Upper lobe of left lung (tissue), 6 donors: ENCODE measurements at regions not wholly inside any gene's neighbourhood (a gene's known extent, or its start where the extent isn't known, plus 50 kb on each side); places are given as distances from the start of the nearest gene placed in this dataset.

Experiments
- ATAC-seq, 2 donors: fragments of 200-7000 bp; cut with Tn5 transposase; one replicate each; pipeline ENCODE4 v1.9.1; 2022; ENCODE audit warnings: mild to moderate bottlenecking in 2 of 2, moderate library complexity in 2 of 2; ENCODE audit not compliant: low FRiP score in 2 of 2
- DNase-seq, 2 donors: peaks; one replicate each; pipeline ENCODE4 v3.0.0-alpha.2; 2019 to 2020
- H3K27ac ChIP-seq, 4 donors: fragments of 200-600 bp; sonication (generic); one replicate each; pipeline ENCODE4 v1.5.1; 2016 to 2019
- H3K27me3 ChIP-seq, 4 donors: fragments of 200-600 bp; sonication (generic); one replicate each; pipeline ENCODE4 v1.5.1; 2017 to 2019
- H3K36me3 ChIP-seq, 4 donors: fragments of 200-600 bp; sonication (generic); one replicate each; pipeline ENCODE4 v1.5.1; 2016 to 2019
- H3K4me1 ChIP-seq, 4 donors: fragments of 200-600 bp; sonication (generic); one replicate each; pipeline ENCODE4 v1.5.1; 2018 to 2019
- H3K4me3 ChIP-seq, 4 donors: fragments of 200-600 bp; sonication (generic); one replicate each; pipeline ENCODE4 v1.5.1; 2017 to 2019; ENCODE audit warnings: mild to moderate bottlenecking in 2 of 4, moderate library complexity in 1 of 4
- H3K9me3 ChIP-seq, 4 donors: fragments of 200-600 bp; sonication (generic); one replicate each; pipeline ENCODE4 v1.5.1; 2018 to 2019
- EP300 ChIP-seq, 4 donors: sonication (generic); formaldehyde crosslinking; IDR thresholded peaks; one replicate each; pipeline ENCODE4 v1.5.1; 2017; ENCODE audit warnings: antibody characterized with exemption in 4 of 4, control low read depth in 2 of 4
- POLR2A ChIP-seq, 4 donors: fragments of 450-650 bp; IDR thresholded peaks; one replicate each; pipeline ENCODE4 v1.5.1; 2016 to 2017; ENCODE audit warnings: antibody characterized with exemption in 4 of 4, mild to moderate bottlenecking in 2 of 4
- POLR2AphosphoS5 ChIP-seq, 2 donors: sonication (generic); formaldehyde crosslinking; IDR thresholded peaks; one replicate each; pipeline ENCODE4 v1.5.1; 2017; ENCODE audit warnings: antibody characterized with exemption in 2 of 2
- WGBS, 2 donors: methylation state at CpG; one replicate each; pipeline ENCODE4 v1.1.5; 2017 to 2018; 5-methylcytosine and 5-hydroxymethylcytosine counted together
- TF ChIP-seq, protein P1 (sequence below), 6 experiments: fragments of 450-650 bp in 4 of 6; fragments of 200-600 bp in 2 of 6; sonication (generic) in 2 of 6; IDR thresholded peaks; one replicate each; pipeline ENCODE4 v1.5.1; 2016 to 2019; ENCODE audit warnings: antibody characterized with exemption in 6 of 6
- donor health status: DM: no; HTN: no; CAD: no; lungs with moderate emphysema.
- donor health status: DM: no; HTN: yes; CAD: no; lungs with severe emphysema.

DNA sequence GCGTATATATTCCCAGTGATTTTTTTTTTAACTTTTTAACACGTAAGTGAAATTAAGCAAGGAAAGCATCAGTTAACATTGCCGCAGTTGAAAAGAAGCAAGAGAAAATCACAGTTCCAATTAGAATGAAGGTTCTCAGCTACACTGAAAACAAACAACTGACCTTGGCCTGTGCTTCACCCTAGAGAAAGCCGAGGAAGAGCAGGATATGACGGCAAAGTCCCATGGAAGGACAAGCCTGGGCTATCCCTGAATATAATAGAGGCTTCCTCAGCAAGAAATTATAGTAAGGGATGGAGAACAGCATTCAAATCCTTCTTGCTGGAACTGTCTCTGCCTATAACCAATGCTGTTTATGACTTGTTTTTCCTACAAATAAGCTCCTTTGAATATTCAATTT, 83.0 kb upstream of the INHBA start:
- H3K9me3 ChIP-seq: no peaks in the 10 kb centered on the region
- 82 to 85% methylated on average over 5 of the region's 5 CpGs for WGBS, 2 donors
- no peak for ATAC-seq
- no peak overlapping the region for H3K4me3 ChIP-seq
- H3K4me1 ChIP-seq: no peaks in the 10 kb centered on the region
- TF ChIP-seq EP300 (IDR thresholded peaks at IDR 0.05) (no peak), POLR2AphosphoS5 (IDR thresholded peaks at IDR 0.05) (no peak), POLR2A (IDR thresholded peaks at IDR 0.05) (no peak)
- TF ChIP-seq, protein P1, sequence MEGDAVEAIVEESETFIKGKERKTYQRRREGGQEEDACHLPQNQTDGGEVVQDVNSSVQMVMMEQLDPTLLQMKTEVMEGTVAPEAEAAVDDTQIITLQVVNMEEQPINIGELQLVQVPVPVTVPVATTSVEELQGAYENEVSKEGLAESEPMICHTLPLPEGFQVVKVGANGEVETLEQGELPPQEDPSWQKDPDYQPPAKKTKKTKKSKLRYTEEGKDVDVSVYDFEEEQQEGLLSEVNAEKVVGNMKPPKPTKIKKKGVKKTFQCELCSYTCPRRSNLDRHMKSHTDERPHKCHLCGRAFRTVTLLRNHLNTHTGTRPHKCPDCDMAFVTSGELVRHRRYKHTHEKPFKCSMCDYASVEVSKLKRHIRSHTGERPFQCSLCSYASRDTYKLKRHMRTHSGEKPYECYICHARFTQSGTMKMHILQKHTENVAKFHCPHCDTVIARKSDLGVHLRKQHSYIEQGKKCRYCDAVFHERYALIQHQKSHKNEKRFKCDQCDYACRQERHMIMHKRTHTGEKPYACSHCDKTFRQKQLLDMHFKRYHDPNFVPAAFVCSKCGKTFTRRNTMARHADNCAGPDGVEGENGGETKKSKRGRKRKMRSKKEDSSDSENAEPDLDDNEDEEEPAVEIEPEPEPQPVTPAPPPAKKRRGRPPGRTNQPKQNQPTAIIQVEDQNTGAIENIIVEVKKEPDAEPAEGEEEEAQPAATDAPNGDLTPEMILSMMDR (IDR thresholded peaks at IDR 0.05): no peak
- no peaks in the 10 kb centered on the region for H3K36me3 ChIP-seq
- no peaks in the 10 kb centered on the region for H3K27me3 ChIP-seq
- no peak overlapping the region for H3K27ac ChIP-seq
- no peak for DNase-seq

DNA sequence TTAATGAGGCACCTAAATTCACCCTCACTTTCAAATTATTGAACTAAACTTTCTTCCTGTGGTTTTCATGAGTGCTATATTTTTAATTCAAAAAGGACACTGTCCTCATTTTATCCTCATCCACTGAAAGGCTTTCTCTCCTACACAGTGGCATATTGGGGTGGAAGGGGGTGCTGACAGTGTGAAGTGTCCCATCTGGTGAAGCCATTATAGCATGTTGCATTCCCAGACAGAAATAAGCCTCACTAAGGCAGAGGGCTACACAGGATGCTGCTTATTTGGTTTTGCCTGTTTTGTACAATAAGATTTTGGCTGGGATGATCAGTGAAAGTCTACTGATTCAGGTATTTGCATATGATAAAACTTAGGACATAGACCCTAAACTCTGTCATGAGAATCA, 82.4 kb upstream of the INHBA start:
- Histone ChIP-seq H3K27ac (no peak overlapping the region), H3K36me3 (no peaks in the 10 kb centered on the region), H3K9me3 (no peaks in the 10 kb centered on the region), H3K4me1 (no peaks in the 10 kb centered on the region), H3K4me3 (no peak overlapping the region), H3K27me3 (no peaks in the 10 kb centered on the region)
- TF ChIP-seq POLR2AphosphoS5 (IDR thresholded peaks at IDR 0.05) (no peak), POLR2A (IDR thresholded peaks at IDR 0.05) (no peak), EP300 (IDR thresholded peaks at IDR 0.05) (no peak)
- TF ChIP-seq, protein P1 (IDR thresholded peaks at IDR 0.05): no peak
- DNase-seq: no peak
- ATAC-seq: no peak

DNA sequence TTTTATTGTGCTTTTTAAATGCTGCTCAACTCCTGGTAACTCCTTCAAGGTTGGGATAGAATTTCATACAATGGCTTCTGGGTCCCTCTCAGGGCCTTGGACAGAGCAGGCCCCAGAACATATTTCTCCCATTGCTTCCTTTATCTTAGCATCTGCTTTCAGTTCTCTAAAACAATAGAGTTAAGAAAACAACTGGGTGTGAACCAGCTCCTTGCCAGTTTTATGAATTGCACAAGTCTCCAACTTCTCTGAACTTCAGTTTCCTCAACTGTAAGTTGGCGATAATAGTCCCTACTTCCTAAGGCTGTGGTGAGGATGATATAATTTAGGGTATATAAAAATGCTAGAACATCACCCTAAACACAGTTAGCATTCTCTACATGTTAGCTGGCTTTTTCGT, 77.0 kb upstream of the INHBA start:
- Histone ChIP-seq H3K27me3 (no peaks in the 10 kb centered on the region), H3K4me3 (no peak overlapping the region), H3K4me1 (peaks cover 0 to 3% (median 0%) of the 10 kb centered on the region in 4 donors), H3K36me3 (no peaks in the 10 kb centered on the region), H3K9me3 (no peaks in the 10 kb centered on the region), H3K27ac (peak overlapping the region in 1 of 4 donors; percentile 31)
- TF ChIP-seq POLR2AphosphoS5 (IDR thresholded peaks at IDR 0.05): no peak
- no peak for TF ChIP-seq EP300 (IDR thresholded peaks at IDR 0.05)
- TF ChIP-seq POLR2A (IDR thresholded peaks at IDR 0.05): no peak
- TF ChIP-seq, protein P1 (IDR thresholded peaks at IDR 0.05): no peak
- ATAC-seq (peak in 1 of 2 donors; percentile 75), DNase-seq (no peak)
- 57 to 60% methylated on average over 2 of the region's 2 CpGs for whole genome bisulfite sequencing, 2 donors

DNA sequence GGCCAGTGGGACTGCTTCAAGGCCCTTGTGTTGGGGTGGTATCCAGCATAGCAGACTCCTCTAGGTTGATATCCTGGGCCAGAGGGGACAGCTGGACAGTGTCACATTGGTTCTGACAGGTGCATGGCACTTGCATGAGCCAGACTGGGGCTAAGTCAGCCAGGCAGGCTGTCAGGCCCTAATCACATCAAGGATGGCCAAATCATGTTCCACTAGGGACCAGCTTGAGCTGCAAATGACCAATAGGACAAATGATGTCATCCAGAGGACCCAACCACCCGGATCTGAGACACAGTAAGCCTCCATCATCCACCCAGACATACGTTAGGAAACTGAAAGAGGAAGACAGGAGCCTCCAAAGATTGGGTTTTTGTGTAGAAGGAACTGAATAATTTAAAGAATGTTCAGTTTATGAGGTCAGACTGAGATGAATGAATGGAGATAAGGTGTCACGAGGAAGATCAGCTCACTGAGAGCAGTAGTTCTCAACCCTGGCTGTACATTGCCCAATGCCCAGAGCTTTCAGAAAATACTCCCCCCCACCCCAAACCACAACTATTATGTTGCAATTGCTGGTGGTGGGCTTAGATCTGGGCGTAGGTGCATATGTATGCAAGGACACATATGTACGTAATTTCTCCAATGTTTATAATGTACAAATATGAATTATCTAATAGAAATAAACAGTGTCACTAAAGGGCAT, 75.2 kb upstream of the INHBA start:
- peak; percentile 46 to 54 for ATAC-seq
- 49 to 71% methylated on average over 5 of the region's 5 CpGs for WGBS, 2 donors

More for the DNA sequence above, 75.2 kb upstream of the INHBA start:
- Histone ChIP-seq H3K27ac (no peak overlapping the region), H3K27me3 (no peaks in the 10 kb centered on the region), H3K4me1 (peaks cover 0 to 3% (median 0%) of the 10 kb centered on the region in 4 donors), H3K36me3 (no peaks in the 10 kb centered on the region), H3K4me3 (no peak overlapping the region), H3K9me3 (no peaks in the 10 kb centered on the region)
- peak in 1 of 2 donors; percentile 39 for DNase-seq
- TF ChIP-seq EP300 (IDR thresholded peaks at IDR 0.05) (no peak), POLR2AphosphoS5 (IDR thresholded peaks at IDR 0.05) (no peak), POLR2A (IDR thresholded peaks at IDR 0.05) (no peak)
- TF ChIP-seq, protein P1 (IDR thresholded peaks at IDR 0.05): no peak
